ENCODE measurements at regions not wholly inside any gene's neighbourhood (a gene's known extent, or its start where the extent isn't known, plus 50 kb on each side); places are given as distances from the start of the nearest gene placed in this dataset.

DNA sequence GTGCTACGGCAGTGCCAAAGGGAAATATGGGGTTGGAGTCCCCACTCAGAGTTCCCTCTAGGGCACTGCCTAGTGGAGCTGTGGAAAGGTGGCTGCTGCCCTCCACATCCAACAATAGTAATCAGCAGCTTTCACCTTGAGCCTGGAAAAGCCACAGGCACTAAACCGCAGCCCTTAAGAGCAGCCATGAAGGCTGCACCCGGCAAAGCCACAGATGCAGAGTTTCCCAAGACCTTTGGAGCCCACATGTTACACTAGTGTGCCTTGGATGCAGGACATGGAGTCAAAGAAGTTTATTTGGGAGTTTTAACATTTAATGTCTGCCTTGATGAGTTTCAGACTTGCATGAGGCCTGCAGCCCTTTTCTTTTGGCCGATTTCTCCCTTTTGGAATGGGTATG lies 91.4 kb upstream of the HSF2 start:
- H3K27me3 ChIP-seq (ENCODE audit: control insufficient read depth in 1 of 2, insufficient read depth in 2 of 2, low read length in 2 of 2): no peaks in the 10 kb centered on the region
- no peak overlapping the region for H3K27ac ChIP-seq (ENCODE audit: low read depth, low read length)
- H3K9ac ChIP-seq (ENCODE audit: low read length): no peak overlapping the region
- H3K36me3 ChIP-seq (ENCODE audit: insufficient read depth, low read length): no peaks in the 10 kb centered on the region
- no peaks in the 10 kb centered on the region for H3K4me1 ChIP-seq (ENCODE audit: insufficient read depth, low read length)
- H3K9me3 ChIP-seq (ENCODE audit: low read length): no peaks in the 10 kb centered on the region
- H3K4me3 ChIP-seq (ENCODE audit: low read depth in 1 of 2, low read length in 2 of 2): no peak overlapping the region

DNA sequence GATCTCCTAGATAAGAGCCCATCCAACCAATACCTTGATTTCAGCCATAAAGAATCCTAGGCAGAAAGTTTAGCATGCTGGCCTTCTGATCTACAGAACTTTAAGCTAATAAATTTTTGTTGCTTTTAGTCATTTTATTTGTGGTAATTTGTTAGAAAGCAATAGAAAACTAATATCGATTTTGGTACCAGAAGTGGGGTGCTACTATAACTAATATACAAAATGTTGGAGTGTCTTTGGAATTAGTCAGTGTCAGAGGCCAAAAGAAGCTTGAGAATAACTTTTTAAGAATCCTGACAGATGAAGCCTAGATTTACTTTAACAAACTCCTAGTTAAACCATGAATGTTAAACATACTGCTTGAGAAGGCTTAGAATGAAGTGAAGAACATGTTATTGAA lies 83.6 kb upstream of the HSF2 start:
- H3K4me3 ChIP-seq (ENCODE audit: low read depth in 1 of 2, low read length in 2 of 2): no peak overlapping the region

DNA sequence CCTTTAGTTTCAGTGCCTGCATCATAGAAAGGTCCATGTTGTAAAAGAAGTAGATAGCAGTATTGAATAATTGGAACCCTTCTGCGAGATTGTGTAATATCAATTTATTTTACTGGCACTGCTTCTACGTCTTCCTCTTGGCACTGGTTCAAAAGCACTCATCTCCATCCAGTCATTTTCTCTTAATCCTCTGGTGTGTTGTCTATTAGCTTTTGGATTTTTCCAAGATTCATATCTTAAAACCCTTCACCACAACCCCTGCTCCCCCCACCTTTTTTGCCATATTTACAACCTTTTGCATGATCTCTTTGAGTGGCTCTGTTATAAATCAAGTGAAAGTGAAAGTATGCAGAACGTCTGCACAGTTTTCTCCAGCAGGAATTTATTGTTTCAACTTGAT lies 76.6 kb upstream of the HSF2 start:
- Histone ChIP-seq H3K4me3 (ENCODE audit: low read depth in 1 of 2, low read length in 2 of 2) (peak overlapping the region in 1 of 2 donors; percentile 47), H3K4me1 (ENCODE audit: insufficient read depth, low read length) (peaks cover 10% of the 10 kb centered on the region), H3K27ac (ENCODE audit: low read depth, low read length) (no peak overlapping the region), H3K36me3 (ENCODE audit: insufficient read depth, low read length) (no peaks in the 10 kb centered on the region), H3K27me3 (ENCODE audit: control insufficient read depth in 1 of 2, insufficient read depth in 2 of 2, low read length in 2 of 2) (no peaks in the 10 kb centered on the region), H3K9ac (ENCODE audit: low read length) (no peak overlapping the region), H3K9me3 (ENCODE audit: low read length) (no peaks in the 10 kb centered on the region)

More for the DNA sequence above, 83.6 kb upstream of the HSF2 start:
- Histone ChIP-seq H3K4me1 (ENCODE audit: insufficient read depth, low read length) (no peaks in the 10 kb centered on the region), H3K27me3 (ENCODE audit: control insufficient read depth in 1 of 2, insufficient read depth in 2 of 2, low read length in 2 of 2) (no peaks in the 10 kb centered on the region), H3K27ac (ENCODE audit: low read depth, low read length) (no peak overlapping the region), H3K36me3 (ENCODE audit: insufficient read depth, low read length) (no peaks in the 10 kb centered on the region), H3K9ac (ENCODE audit: low read length) (no peak overlapping the region), H3K9me3 (ENCODE audit: low read length) (no peaks in the 10 kb centered on the region)

DNA sequence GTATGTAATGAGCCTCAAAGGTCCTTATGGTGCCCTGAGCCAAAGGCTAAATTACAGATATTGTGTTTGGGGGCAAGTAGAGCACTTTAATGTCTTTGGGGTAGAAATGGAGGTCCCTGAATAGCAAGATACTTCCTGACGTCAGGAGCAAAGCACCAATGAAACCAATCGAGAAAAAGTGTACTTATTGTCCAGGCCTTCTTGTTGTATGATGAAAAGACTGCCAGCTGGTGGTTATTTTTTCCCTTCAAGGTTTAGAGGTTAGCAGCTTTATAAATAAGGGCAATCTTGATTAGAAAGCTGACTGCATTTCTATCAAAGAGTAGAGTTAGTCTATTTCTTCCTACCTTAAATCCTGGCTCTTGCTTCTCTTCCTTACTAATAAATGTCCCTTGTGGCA lies 76.1 kb upstream of the HSF2 start:
- H3K4me1 ChIP-seq (ENCODE audit: insufficient read depth, low read length): peaks cover 10% of the 10 kb centered on the region
- no peaks in the 10 kb centered on the region for H3K9me3 ChIP-seq (ENCODE audit: low read length)
- H3K27ac ChIP-seq (ENCODE audit: low read depth, low read length): no peak overlapping the region
- H3K9ac ChIP-seq (ENCODE audit: low read length): no peak overlapping the region
- H3K4me3 ChIP-seq (ENCODE audit: low read depth in 1 of 2, low read length in 2 of 2): peak overlapping the region in 1 of 2 donors; percentile 47
- H3K27me3 ChIP-seq (ENCODE audit: control insufficient read depth in 1 of 2, insufficient read depth in 2 of 2, low read length in 2 of 2): no peaks in the 10 kb centered on the region
- H3K36me3 ChIP-seq (ENCODE audit: insufficient read depth, low read length): no peaks in the 10 kb centered on the region

DNA sequence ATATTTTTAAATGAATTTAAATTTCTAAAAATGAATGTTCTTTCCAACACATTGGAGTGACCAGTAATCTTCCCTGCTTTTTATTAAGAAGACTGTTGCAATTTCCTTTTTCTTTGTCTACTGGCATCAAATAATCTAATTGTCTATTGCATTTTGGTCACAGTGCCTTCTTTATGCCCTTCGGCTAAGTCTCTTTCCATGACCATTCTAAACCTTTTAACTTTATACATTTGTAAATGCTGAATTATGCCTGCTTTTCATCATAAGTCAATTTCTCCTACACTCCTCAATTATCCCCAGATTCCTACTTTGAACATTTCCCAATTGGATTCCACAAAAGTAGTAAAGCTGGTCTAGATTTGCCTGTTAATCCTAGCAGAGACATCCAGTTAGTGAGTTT lies 69.1 kb upstream of the HSF2 start:
- H3K4me3 ChIP-seq (ENCODE audit: low read depth in 1 of 2, low read length in 2 of 2): no peak overlapping the region
- no peaks in the 10 kb centered on the region for H3K36me3 ChIP-seq (ENCODE audit: insufficient read depth, low read length)

DNA sequence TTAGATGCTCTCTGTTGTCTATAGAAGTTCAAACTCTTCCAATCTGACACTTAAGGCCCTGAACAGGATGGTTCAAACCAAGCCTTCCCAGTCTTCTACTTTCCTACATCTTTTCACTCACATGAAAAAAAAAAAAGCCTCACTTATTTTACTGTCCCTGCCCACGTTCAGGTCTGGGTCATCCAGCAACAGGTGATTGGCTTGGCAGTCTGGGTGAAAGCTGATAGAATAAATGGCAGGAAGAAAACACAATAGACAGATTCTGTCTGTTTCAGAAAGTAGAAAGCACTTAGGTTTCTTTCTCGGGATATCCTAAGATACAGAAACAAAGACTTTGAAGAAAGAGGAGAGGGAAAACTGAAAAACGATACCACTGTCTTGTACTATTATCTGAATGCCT lies 61.8 kb upstream of the HSF2 start:
- H3K9me3 ChIP-seq (ENCODE audit: low read length): no peaks in the 10 kb centered on the region
- H3K9ac ChIP-seq (ENCODE audit: low read length): no peak overlapping the region
- no peaks in the 10 kb centered on the region for H3K36me3 ChIP-seq (ENCODE audit: insufficient read depth, low read length)
- H3K4me1 ChIP-seq (ENCODE audit: insufficient read depth, low read length): no peaks in the 10 kb centered on the region
- no peak overlapping the region for H3K27ac ChIP-seq (ENCODE audit: low read depth, low read length)
- H3K27me3 ChIP-seq (ENCODE audit: control insufficient read depth in 1 of 2, insufficient read depth in 2 of 2, low read length in 2 of 2): no peaks in the 10 kb centered on the region
- H3K4me3 ChIP-seq (ENCODE audit: low read depth in 1 of 2, low read length in 2 of 2): no peak overlapping the region

More for the DNA sequence above, 69.1 kb upstream of the HSF2 start:
- Histone ChIP-seq H3K27ac (ENCODE audit: low read depth, low read length) (no peak overlapping the region), H3K9me3 (ENCODE audit: low read length) (no peaks in the 10 kb centered on the region), H3K4me1 (ENCODE audit: insufficient read depth, low read length) (no peaks in the 10 kb centered on the region), H3K27me3 (ENCODE audit: control insufficient read depth in 1 of 2, insufficient read depth in 2 of 2, low read length in 2 of 2) (no peaks in the 10 kb centered on the region), H3K9ac (ENCODE audit: low read length) (no peak overlapping the region)

DNA sequence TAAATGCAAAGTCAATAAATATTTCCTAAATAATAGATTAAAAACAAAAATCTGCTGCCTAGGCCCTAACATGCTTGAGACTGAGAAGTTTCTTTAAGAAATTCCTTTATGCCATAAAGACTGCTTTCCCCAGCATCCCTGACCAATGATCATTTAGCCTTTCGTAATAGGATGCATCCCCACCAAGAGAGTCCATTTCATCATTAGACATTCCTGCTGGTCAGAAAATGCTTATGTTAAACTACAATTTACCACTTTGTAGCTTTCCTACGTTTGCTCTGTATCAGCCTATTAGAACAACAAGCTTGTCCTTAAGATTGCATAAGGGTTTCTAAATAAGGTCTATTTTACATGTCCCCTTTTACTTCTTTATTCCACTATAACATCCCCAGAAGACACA lies 59.8 kb upstream of the HSF2 start:
- Histone ChIP-seq H3K27me3 (ENCODE audit: control insufficient read depth in 1 of 2, insufficient read depth in 2 of 2, low read length in 2 of 2) (no peaks in the 10 kb centered on the region), H3K36me3 (ENCODE audit: insufficient read depth, low read length) (no peaks in the 10 kb centered on the region), H3K9ac (ENCODE audit: low read length) (no peak overlapping the region), H3K4me3 (ENCODE audit: low read depth in 1 of 2, low read length in 2 of 2) (no peak overlapping the region), H3K4me1 (ENCODE audit: insufficient read depth, low read length) (no peaks in the 10 kb centered on the region), H3K9me3 (ENCODE audit: low read length) (no peaks in the 10 kb centered on the region), H3K27ac (ENCODE audit: low read depth, low read length) (no peak overlapping the region)

DNA sequence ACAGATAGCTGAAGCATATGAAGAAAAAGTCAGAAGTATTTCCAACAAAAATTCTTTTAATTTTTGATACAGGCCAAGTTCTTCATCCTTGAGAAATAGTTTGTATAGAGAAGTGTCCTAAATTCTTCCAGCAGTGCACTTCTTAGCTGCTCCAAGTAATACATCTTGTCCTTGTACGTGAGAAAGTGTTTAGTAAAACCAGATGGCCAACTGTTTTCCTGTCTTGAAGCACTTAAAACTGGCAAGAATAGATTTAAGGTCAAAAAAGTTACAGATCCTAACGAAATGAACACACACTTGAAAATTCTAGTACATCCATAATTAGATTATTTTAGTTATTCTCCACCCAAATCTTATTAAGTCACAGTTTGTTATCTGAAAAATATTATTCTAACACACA lies 52.2 kb upstream of the HSF2 start:
- Histone ChIP-seq H3K4me1 (ENCODE audit: insufficient read depth, low read length) (no peaks in the 10 kb centered on the region), H3K9ac (ENCODE audit: low read length) (no peak overlapping the region), H3K27ac (ENCODE audit: low read depth, low read length) (no peak overlapping the region), H3K27me3 (ENCODE audit: control insufficient read depth in 1 of 2, insufficient read depth in 2 of 2, low read length in 2 of 2) (no peaks in the 10 kb centered on the region), H3K4me3 (ENCODE audit: low read depth in 1 of 2, low read length in 2 of 2) (no peak overlapping the region), H3K9me3 (ENCODE audit: low read length) (no peaks in the 10 kb centered on the region), H3K36me3 (ENCODE audit: insufficient read depth, low read length) (no peaks in the 10 kb centered on the region)

DNA sequence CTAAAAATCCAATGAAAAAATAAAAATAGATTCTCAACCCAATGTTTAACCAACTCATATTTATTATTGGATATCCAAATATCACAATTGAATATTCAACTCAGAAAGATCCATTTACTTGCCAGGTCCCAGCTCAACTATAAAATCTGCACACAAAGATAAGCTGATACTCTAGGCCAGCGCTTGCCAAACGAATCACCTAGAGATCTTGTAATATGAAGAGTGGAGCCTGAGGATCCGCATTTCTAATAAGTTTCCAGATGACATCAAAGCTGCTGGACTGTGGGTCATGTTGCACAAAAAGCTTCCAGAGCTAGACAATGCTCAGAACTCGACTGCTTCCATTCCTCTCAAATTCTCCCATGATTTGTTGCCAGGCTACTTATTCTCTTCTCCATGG lies 51.7 kb upstream of the HSF2 start:
- Histone ChIP-seq H3K4me1 (ENCODE audit: insufficient read depth, low read length) (no peaks in the 10 kb centered on the region), H3K9me3 (ENCODE audit: low read length) (no peaks in the 10 kb centered on the region), H3K27ac (ENCODE audit: low read depth, low read length) (no peak overlapping the region)

More for the DNA sequence above, 51.7 kb upstream of the HSF2 start:
- H3K4me3 ChIP-seq (ENCODE audit: low read depth in 1 of 2, low read length in 2 of 2): no peak overlapping the region
- no peak overlapping the region for H3K9ac ChIP-seq (ENCODE audit: low read length)
- no peaks in the 10 kb centered on the region for H3K36me3 ChIP-seq (ENCODE audit: insufficient read depth, low read length)
- no peaks in the 10 kb centered on the region for H3K27me3 ChIP-seq (ENCODE audit: control insufficient read depth in 1 of 2, insufficient read depth in 2 of 2, low read length in 2 of 2)

All from muscle layer of colon (tissue), 2 donors.